Tibial nerve (tissue), 4 donors: ENCODE measurements at regions not wholly inside any gene's neighbourhood (a gene's known extent, or its start where the extent isn't known, plus 50 kb on each side); places are given as distances from the start of the nearest gene placed in this dataset.

Experiments
- DNase-seq, 2 donors: peaks; one replicate each; pipeline ENCODE4 v3.0.0-alpha.2; 2019; ENCODE audit warnings: low spot score in 2 of 2
- H3K27ac ChIP-seq, 4 donors: fragments of 200-600 bp; sonication (generic) in 3 of 4; one replicate each; pipeline ENCODE4 v1.5.1; 2017 to 2019; ENCODE audit warnings: mild to moderate bottlenecking in 1 of 4
- H3K27me3 ChIP-seq, 2 donors: fragments of 200-600 bp; sonication (generic) in 1 of 2; one replicate each; pipeline versions ENCODE4 v1.5.1 to v1.6.0; 2017 to 2019
- H3K36me3 ChIP-seq, 3 donors: fragments of 200-600 bp; sonication (generic); one replicate each; pipeline ENCODE4 v1.5.1; 2018 to 2019
- H3K4me1 ChIP-seq, 4 donors: fragments of 200-600 bp; sonication (generic) in 3 of 4; one replicate each; pipeline ENCODE4 v1.5.1; 2017 to 2019
- H3K4me3 ChIP-seq, 4 donors: fragments of 200-600 bp; sonication (generic) in 3 of 4; one replicate each; pipeline ENCODE4 v1.5.1; 2017 to 2019; ENCODE audit warnings: mild to moderate bottlenecking in 1 of 4, moderate library complexity in 1 of 4
- H3K9me3 ChIP-seq, 4 donors: fragments of 200-600 bp; sonication (generic) in 3 of 4; one replicate each; pipeline ENCODE4 v1.5.1; 2017 to 2019
- EP300 ChIP-seq, 2 donors: sonication (generic); formaldehyde crosslinking; IDR thresholded peaks; one replicate each; pipeline ENCODE4 v1.6.1; 2017; ENCODE audit warnings: antibody characterized with exemption in 2 of 2, mild to moderate bottlenecking in 1 of 2
- POLR2A ChIP-seq, 2 donors: fragments of 450-650 bp; IDR thresholded peaks; one replicate each; pipeline ENCODE4 v1.6.1; 2017; ENCODE audit warnings: antibody characterized with exemption in 2 of 2, mild to moderate bottlenecking in 2 of 2, moderate library complexity in 2 of 2
- WGBS, 2 donors: methylation state at CpG; one replicate each; pipeline ENCODE4 v1.1.5; 2018; 5-methylcytosine and 5-hydroxymethylcytosine counted together
- TF ChIP-seq, protein P1 (sequence below), 5 experiments: fragments of 200-600 bp in 3 of 5; fragments of 450-650 bp in 2 of 5; sonication (generic) in 3 of 5; IDR thresholded peaks; one replicate each; pipeline ENCODE4 v1.5.1; 2016 to 2019; ENCODE audit warnings: antibody characterized with exemption in 5 of 5, mild to moderate bottlenecking in 3 of 5, moderate library complexity in 2 of 5

DNA sequence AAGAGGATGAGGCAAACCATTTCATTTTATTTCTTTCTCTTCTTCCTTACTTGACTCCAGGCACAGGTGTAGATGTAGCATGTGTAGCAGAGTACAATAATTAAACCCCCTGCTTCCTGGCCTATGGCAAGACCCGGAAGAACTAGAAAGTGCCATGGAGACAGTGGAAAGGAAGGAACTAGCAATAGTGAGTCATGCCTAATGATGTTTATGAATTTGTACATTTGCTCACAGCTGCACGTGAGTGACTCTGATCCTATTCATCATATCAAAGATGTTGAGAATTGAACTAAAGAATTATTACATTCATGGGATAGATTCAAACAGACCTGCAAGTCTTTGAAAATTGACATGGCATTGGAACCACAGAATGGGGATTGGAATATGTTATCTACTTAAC lies 2233.9 kb upstream of the TENM3 start:
- H3K4me1 ChIP-seq = no peaks in the 10 kb centered on the region
- no peak overlapping the region for H3K27ac ChIP-seq
- DNase-seq = no peak
- H3K4me3 ChIP-seq = no peak overlapping the region
- H3K36me3 ChIP-seq = no peaks in the 10 kb centered on the region
- H3K9me3 ChIP-seq = peaks cover 0 to 10% (median 0%) of the 10 kb centered on the region in 4 donors
- H3K27me3 ChIP-seq = no peaks in the 10 kb centered on the region
- 66 to 77% methylated on average over 2 of the region's 2 CpGs for WGBS, 2 donors
- TF ChIP-seq, protein P1, sequence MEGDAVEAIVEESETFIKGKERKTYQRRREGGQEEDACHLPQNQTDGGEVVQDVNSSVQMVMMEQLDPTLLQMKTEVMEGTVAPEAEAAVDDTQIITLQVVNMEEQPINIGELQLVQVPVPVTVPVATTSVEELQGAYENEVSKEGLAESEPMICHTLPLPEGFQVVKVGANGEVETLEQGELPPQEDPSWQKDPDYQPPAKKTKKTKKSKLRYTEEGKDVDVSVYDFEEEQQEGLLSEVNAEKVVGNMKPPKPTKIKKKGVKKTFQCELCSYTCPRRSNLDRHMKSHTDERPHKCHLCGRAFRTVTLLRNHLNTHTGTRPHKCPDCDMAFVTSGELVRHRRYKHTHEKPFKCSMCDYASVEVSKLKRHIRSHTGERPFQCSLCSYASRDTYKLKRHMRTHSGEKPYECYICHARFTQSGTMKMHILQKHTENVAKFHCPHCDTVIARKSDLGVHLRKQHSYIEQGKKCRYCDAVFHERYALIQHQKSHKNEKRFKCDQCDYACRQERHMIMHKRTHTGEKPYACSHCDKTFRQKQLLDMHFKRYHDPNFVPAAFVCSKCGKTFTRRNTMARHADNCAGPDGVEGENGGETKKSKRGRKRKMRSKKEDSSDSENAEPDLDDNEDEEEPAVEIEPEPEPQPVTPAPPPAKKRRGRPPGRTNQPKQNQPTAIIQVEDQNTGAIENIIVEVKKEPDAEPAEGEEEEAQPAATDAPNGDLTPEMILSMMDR (IDR thresholded peaks at IDR 0.05) = no peak

DNA sequence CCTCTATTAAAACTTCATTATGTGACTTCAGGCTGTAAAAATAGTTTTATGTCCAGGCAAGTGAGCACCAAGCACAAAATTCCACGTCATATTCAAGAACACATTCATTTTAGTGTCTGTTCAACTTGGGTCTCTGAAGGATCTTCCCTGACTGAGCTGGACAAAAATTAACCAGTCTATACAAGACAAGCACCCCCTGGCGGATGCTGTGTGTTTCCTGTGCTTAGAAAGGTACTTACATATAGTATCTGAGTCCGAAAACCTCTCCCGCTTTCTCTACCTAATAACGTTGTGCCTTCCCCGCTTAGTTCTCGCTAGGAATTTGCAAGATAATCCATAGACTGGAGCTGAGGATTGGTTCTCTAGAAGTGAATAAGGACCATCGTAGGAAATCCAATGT lies 2214.5 kb upstream of the TENM3 start:
- Histone ChIP-seq H3K36me3 (no peaks in the 10 kb centered on the region), H3K27me3 (no peaks in the 10 kb centered on the region), H3K27ac (no peak overlapping the region), H3K4me1 (no peaks in the 10 kb centered on the region), H3K9me3 (no peaks in the 10 kb centered on the region), H3K4me3 (no peak overlapping the region)
- DNase-seq = no peak
- WGBS, 2 donors = 57 to 61% methylated on average over 8 of the region's 8 CpGs
- TF ChIP-seq EP300 (IDR thresholded peaks at IDR 0.05) = no peak
- TF ChIP-seq, protein P1 (IDR thresholded peaks at IDR 0.05) = peak in 1 of 5 experiments; percentile 5

DNA sequence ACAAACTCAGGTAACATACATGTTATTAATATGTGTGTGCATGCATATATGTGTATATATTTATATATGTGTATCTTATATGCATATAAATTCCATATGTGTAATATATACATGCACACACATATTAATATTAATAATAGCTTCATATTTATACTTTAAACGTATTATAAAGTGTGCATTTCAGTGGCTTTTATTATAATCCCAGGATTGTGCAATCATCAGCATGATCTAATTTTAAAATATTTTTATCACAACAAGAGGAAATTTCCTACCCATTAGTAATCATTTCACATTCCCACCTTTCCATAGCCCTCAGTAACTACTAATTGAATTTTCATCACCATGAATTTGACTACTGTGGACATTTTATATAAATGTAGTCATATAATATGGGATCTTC lies 2211.9 kb upstream of the TENM3 start:
- no peaks in the 10 kb centered on the region for H3K4me1 ChIP-seq
- 84 to 89% methylated on average over 1 of the region's 1 CpG for WGBS, 2 donors
- H3K27me3 ChIP-seq = no peaks in the 10 kb centered on the region
- no peak for DNase-seq
- no peaks in the 10 kb centered on the region for H3K9me3 ChIP-seq
- no peak overlapping the region for H3K27ac ChIP-seq
- no peak overlapping the region for H3K4me3 ChIP-seq
- TF ChIP-seq POLR2A (IDR thresholded peaks at IDR 0.05) = no peak
- TF ChIP-seq, protein P1 (IDR thresholded peaks at IDR 0.05) = no peak
- TF ChIP-seq EP300 (IDR thresholded peaks at IDR 0.05) = no peak
- no peaks in the 10 kb centered on the region for H3K36me3 ChIP-seq

DNA sequence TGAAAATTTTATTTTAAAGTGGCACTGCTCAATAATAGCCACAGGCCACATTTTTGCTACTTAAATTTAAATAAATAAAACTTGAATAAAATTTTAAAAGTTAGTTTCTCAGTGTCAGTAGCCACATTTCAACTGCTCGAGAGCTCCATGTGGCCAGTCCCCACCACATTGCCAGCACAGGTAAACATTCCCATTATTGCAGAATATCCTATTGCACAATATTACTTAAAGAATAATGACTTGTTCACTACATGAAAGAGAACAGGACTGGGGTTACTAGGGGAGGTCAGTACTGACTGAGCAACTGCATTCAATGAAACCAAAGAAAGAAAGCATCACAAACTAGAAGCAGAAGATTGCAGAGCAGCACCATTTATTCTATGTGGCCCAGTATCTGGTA lies 2201.6 kb upstream of the TENM3 start:
- no peaks in the 10 kb centered on the region for H3K36me3 ChIP-seq
- no peak overlapping the region for H3K27ac ChIP-seq
- 88 to 92% methylated on average over 1 of the region's 1 CpG for WGBS, 2 donors
- no peaks in the 10 kb centered on the region for H3K4me1 ChIP-seq
- TF ChIP-seq, protein P1 (IDR thresholded peaks at IDR 0.05) = no peak
- TF ChIP-seq POLR2A (IDR thresholded peaks at IDR 0.05) = no peak
- TF ChIP-seq EP300 (IDR thresholded peaks at IDR 0.05) = no peak
- H3K9me3 ChIP-seq = no peaks in the 10 kb centered on the region
- H3K27me3 ChIP-seq = no peaks in the 10 kb centered on the region
- DNase-seq = no peak
- no peak overlapping the region for H3K4me3 ChIP-seq

DNA sequence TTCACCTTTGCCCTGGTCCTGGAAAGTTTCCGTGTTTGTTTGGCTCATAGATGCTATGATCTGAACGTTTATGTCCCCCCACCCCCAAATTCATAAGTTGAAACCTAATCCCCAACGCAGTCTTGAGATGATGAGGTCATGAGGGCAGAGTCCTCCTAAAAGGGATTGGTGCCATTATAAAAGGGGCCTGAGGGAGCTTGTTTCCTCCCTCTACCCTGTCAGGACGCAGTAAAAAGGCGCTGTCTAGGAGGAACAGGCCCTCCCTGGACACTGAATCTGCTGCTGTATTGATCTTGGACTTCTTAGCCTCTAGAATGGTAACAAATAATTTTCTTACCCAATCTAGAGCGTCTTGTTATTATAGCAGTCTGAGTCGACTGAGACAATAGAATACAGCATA lies 2190.6 kb upstream of the TENM3 start:
- peaks cover 0 to 14% of the 10 kb centered on the region in 2 donors for H3K27me3 ChIP-seq
- peaks cover 0 to 7% (median 0%) of the 10 kb centered on the region in 4 donors for H3K4me1 ChIP-seq
- H3K4me3 ChIP-seq = no peak overlapping the region
- no peaks in the 10 kb centered on the region for H3K36me3 ChIP-seq
- no peak for DNase-seq
- TF ChIP-seq EP300 (IDR thresholded peaks at IDR 0.05) (no peak), POLR2A (IDR thresholded peaks at IDR 0.05) (no peak)
- TF ChIP-seq, protein P1 (IDR thresholded peaks at IDR 0.05) = no peak
- no peak overlapping the region for H3K27ac ChIP-seq
- WGBS, 2 donors = 51% methylated on average over 7 of the region's 7 CpGs
- H3K9me3 ChIP-seq = no peaks in the 10 kb centered on the region
